VCaP (cell line): ENCODE measurements at regions not wholly inside any gene's neighbourhood (a gene's known extent, or its start where the extent isn't known, plus 50 kb on each side); places are given as distances from the start of the nearest gene placed in this dataset.

Experiments used
- H3K27ac ChIP-seq: fragments of 450-650 bp; 2 replicates; pipeline ENCODE4 v1.5.1; 2017
- TF ChIP-seq, protein P1 (sequence below): fragments of 450-650 bp; conservative IDR thresholded peaks from 2 replicates; pipeline ENCODE4 v1.5.1; 2017; ENCODE audit warnings: mild to moderate bottlenecking, moderate library complexity

DNA sequence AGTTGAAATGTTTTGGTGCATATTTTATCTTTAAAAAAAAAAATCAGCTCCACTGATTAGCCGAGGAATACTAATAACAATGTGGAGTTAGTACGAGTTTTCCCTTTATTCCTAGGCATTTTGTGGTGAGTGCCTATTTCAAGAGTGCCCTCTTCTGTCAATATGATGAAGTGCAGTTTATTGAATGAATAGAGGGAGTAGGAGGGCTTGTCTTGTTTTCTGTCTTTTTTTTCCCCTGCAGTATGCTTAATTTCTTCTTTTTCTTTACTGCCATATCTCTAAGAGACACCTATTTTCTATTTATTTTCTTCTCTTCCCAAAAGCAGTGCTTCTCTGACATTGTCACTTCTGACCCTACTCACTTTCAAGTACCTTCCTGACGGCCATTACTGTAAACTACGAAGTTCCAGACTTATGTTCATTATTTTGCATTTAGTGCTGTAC is 169.6 kb upstream of the PITX1 start:
- TF ChIP-seq, protein P1, sequence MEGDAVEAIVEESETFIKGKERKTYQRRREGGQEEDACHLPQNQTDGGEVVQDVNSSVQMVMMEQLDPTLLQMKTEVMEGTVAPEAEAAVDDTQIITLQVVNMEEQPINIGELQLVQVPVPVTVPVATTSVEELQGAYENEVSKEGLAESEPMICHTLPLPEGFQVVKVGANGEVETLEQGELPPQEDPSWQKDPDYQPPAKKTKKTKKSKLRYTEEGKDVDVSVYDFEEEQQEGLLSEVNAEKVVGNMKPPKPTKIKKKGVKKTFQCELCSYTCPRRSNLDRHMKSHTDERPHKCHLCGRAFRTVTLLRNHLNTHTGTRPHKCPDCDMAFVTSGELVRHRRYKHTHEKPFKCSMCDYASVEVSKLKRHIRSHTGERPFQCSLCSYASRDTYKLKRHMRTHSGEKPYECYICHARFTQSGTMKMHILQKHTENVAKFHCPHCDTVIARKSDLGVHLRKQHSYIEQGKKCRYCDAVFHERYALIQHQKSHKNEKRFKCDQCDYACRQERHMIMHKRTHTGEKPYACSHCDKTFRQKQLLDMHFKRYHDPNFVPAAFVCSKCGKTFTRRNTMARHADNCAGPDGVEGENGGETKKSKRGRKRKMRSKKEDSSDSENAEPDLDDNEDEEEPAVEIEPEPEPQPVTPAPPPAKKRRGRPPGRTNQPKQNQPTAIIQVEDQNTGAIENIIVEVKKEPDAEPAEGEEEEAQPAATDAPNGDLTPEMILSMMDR, result peak; percentile 77
- H3K27ac ChIP-seq, result no peak overlapping the region

DNA sequence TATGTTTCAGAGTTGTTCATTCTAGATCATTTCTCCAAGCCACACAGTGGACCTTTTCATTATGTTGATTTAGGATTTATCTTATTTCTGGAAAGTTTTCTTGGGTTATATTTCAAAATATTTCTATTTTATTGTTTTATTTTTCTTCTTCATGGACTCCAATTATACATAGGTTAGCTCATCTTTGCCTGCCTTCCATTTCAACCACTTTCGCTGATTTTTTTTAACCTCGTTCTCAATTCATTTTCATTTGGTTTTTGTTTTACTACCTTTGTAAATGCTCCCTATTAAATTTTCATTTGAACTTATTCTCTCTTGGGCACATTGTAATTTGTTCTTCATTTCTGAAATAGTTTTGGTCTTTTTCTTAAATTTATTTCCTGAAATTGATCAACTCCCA is 169.0 kb upstream of the PITX1 start:
- TF ChIP-seq, protein P1, result no peak
- H3K27ac ChIP-seq, result no peak overlapping the region

DNA sequence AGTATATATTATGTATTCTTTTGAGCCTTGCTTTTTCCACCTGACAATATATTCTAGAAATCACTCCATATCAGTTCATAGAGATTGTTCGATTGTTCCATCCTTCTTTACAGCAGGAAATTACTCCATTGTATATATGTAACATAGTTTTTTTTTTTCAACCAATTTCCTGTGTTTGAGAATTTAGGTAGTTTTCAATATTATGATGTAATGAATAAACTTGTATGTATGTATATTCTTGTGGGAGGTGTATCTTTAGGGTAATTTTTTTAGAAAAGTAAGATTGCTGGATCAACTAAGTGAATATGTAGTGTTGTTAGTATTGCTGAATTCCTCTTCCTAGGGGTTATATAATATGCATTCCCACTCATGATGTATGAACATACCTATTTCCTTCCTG is 165.9 kb upstream of the PITX1 start:
- TF ChIP-seq, protein P1, result no peak
- H3K27ac ChIP-seq, result no peak overlapping the region

DNA sequence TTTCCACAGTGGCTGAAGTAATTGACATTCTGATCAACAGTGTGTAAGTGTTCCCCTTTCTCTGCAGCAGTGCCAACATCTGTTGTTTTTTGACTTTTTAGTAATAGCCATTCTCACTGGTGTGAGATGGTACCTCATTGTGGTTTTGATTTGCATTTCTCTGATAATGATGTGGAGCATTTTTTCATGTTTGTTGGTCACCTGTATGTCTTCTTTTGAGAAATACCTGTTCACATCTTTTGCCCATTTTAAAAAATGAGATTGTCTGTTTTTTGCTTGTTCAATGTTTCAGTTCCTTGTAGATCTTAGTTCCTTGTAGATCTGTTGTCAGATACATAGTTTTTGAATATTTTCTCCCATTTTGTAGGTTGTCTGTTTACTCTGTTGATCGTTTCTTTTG is 162.5 kb upstream of the PITX1 start:
- TF ChIP-seq, protein P1, result no peak
- no peak overlapping the region for H3K27ac ChIP-seq

DNA sequence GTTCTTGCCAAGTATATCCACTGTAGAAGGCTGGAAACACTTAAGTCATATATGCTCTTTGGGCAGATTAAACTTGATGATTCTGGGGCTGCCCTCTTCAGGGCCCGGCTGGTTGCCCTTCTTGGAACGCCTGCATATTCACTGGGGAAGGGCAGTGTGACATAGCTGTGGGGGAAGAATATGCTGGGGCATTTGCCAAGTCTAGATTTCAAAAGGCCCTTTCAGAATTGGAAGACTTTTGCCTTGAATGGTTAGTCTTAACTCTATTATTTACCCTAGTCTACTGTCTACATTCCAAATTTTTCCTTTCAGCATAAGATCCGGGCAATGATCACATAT is 161.2 kb upstream of the PITX1 start:
- H3K27ac ChIP-seq, result no peak overlapping the region
- TF ChIP-seq, protein P1, result no peak

DNA sequence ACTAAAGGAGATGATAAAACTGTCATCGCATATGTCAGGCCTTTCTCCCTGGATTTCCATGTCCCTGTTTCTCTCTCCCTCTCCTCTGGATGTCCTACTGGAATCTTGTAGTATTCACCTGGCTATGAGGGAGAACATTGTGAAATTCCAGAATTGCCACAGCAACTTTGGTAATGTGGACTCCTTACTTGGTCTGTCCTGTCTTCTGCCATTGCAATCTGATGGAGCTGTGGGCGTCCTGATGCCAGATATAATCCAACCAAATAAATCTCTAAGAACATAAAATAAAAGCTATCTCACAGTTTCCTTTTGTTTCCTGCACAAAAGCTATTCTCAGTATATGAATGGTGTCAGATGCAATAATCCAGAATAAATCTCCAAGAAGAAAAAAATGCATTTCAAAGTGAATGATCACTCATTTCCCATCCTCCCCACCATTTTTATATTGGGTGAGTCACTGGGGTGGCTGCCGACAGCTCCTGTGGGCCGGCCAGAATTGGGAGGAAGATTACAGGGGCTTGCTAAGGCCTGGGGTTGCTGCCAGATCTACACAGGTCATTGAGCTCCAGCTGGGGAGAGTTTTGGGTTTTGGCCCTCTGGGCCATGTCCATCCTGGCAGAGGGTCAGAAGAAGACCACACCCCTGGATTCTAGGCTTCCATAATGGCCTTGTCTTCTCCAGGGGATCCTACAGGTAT is 160.7 kb upstream of the PITX1 start:
- H3K27ac ChIP-seq, result no peak overlapping the region
- TF ChIP-seq, protein P1, result no peak

DNA sequence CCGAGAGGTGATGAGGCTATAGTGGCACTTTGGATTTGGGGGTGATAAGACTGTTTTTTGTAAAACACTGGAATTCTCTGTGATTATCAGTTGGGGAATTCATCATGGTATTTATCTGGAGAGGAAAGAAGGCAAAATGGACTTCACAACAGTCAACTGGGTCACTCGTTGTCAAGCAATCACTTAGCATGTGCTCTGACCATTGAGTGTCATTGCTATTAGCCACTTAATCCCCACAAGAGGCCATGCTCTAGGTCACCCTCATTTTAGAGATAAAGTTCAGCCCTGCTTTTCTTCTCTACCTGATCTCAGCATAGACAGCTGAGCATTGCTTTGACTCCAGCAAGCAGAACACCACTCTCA is 160.1 kb upstream of the PITX1 start:
- no peak overlapping the region for H3K27ac ChIP-seq
- TF ChIP-seq, protein P1, result no peak
